OCI-LY7 (cell line): ENCODE measurements at regions not wholly inside any gene's neighbourhood (a gene's known extent, or its start where the extent isn't known, plus 50 kb on each side); places are given as distances from the start of the nearest gene placed in this dataset.

Source experiments
- EZH2phosphoT487 ChIP-seq: fragments of 200-600 bp; sonication (generic); IDR thresholded peaks from 2 replicates; pipeline ENCODE4 v1.6.1; 2018; ENCODE audit warnings: low read depth, borderline replicate concordance, mild to moderate bottlenecking, mixed run types, antibody characterized with exemption, low read length, moderate library complexity, mixed read lengths
- TF ChIP-seq, protein P1 (sequence below): fragments of 200-600 bp; sonication (generic); conservative IDR thresholded peaks from 2 replicates; pipeline ENCODE4 v1.5.1; 2014; ENCODE audit warnings: mild to moderate bottlenecking, antibody characterized with exemption, low read length, moderate library complexity, mixed read lengths

DNA sequence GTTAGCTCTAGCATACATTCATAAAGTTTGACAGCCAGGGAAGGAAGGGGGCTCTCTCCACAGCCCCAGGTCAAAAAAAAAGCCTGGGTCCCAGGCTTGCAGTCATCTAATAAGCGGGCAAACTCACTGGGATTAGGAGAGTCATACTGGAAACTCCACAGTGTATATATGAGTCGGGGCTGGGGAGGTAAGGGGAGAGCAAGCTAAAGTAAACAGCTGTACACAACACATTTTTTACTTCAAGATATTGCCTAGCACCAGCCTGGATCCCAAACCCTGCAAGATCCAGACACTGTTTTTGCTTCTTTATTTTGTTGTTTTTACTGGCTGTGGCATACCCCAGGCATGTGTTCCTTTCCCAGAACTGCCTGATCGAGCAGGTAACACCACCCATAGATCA is 291.3 kb upstream of the TANK start:
- TF ChIP-seq, protein P1, sequence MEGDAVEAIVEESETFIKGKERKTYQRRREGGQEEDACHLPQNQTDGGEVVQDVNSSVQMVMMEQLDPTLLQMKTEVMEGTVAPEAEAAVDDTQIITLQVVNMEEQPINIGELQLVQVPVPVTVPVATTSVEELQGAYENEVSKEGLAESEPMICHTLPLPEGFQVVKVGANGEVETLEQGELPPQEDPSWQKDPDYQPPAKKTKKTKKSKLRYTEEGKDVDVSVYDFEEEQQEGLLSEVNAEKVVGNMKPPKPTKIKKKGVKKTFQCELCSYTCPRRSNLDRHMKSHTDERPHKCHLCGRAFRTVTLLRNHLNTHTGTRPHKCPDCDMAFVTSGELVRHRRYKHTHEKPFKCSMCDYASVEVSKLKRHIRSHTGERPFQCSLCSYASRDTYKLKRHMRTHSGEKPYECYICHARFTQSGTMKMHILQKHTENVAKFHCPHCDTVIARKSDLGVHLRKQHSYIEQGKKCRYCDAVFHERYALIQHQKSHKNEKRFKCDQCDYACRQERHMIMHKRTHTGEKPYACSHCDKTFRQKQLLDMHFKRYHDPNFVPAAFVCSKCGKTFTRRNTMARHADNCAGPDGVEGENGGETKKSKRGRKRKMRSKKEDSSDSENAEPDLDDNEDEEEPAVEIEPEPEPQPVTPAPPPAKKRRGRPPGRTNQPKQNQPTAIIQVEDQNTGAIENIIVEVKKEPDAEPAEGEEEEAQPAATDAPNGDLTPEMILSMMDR = no peak
- no peak for TF ChIP-seq EZH2phosphoT487
